LNCAP (cell line): ENCODE measurements at regions not wholly inside any gene's neighbourhood (a gene's known extent, or its start where the extent isn't known, plus 50 kb on each side); places are given as distances from the start of the nearest gene placed in this dataset.

Experiments used
- TF ChIP-seq, protein P1 (sequence below): fragments of 450-650 bp; IDR thresholded peaks from 2 replicates; pipeline ENCODE4 v1.5.1; 2017; ENCODE audit warnings: mild to moderate bottlenecking

DNA sequence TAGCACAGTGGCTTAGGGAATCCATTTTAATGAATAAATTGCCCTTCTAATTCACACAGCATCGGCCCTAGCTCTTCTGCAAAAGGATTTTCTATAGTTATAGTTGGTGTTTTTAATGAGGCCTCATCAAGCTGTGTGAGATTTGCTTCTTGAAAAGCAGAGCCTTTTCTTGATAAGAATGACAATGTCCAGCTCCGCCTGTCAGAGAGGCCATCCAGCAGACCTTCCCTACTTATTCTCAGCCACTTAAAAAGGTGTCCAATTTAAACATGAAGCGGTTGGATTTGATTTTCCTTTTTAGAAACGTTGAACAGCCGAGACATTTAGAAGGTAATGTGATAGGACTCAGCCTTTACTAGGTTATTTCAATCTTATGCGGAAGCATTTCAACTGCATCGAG is 134.4 kb downstream of the ZNF608 start:
- TF ChIP-seq, protein P1, sequence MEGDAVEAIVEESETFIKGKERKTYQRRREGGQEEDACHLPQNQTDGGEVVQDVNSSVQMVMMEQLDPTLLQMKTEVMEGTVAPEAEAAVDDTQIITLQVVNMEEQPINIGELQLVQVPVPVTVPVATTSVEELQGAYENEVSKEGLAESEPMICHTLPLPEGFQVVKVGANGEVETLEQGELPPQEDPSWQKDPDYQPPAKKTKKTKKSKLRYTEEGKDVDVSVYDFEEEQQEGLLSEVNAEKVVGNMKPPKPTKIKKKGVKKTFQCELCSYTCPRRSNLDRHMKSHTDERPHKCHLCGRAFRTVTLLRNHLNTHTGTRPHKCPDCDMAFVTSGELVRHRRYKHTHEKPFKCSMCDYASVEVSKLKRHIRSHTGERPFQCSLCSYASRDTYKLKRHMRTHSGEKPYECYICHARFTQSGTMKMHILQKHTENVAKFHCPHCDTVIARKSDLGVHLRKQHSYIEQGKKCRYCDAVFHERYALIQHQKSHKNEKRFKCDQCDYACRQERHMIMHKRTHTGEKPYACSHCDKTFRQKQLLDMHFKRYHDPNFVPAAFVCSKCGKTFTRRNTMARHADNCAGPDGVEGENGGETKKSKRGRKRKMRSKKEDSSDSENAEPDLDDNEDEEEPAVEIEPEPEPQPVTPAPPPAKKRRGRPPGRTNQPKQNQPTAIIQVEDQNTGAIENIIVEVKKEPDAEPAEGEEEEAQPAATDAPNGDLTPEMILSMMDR, result no peak

DNA sequence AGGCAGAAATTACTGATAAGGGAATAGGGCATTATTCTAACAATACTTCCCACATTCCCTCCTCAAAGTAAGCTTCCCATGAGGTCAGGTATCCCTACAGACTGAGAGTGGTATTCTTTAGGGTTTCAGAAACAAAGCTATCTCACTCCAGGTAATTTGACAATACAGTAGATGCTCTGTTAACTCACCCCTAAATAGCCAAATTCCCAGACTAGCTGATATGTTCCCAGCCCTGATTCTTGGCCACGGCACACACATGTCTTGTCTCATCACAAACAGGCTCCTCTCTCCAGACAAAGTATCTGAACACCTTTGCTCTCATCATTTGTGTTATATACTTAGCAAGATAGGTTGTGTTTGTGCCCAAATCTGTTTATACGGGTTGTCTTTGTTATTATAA is 139.9 kb downstream of the ZNF608 start:
- TF ChIP-seq, protein P1, result no peak

DNA sequence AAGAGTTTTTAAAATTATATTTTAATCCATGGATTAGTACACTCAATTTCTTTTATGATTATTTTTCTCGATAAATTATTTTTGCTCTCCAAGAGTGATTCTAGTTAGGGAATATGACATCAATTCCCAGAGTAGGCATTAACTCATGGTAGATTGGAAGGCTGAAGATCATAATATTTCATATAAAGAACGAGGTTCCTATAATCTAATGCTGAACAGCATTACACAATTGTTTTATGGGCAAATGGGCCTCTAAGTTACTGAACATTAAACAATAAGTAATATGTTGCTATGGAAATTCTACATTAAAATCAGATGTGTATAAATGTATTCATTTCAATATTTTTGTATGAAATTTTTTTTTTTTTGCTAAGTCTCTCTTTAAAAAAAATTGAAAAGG is 140.3 kb downstream of the ZNF608 start:
- TF ChIP-seq, protein P1, result no peak

DNA sequence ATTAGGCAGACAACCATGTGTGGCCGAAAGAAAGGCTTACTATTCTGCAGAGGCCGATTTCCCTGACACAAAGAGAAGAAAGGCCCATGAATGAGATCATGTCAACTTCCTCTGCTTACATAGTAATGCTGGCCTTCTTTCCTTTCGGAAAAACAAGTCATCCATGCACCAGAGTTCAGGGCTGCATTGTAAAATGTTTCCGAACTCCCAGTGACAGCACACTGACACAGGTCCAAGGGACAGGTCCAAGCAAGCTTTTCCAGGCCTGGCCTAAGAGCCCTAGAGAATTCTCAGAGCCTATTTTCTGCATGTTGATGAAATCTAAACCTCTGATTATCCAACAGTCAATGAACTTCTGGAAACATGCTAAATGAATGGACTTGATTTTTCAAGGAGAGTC is 140.9 kb downstream of the ZNF608 start:
- TF ChIP-seq, protein P1, result no peak

DNA sequence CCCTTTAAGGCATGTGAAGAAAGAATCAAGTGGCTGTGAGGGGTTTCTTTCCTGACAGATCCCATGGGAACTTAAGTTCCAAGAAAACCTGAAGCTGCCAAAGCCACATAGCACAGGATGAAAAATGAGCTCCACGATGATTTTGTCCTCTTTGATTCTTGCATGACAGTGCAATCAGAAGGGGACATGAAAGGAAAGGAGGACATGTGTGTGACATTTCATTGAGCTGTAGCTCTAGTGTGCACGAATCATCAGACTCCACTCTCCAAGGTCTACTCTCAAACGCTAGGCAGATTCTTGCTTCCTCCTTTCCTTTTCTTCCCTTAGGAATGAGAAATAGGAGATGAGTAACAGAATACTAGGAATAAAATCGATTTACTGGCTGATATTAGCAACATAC is 142.0 kb downstream of the ZNF608 start:
- TF ChIP-seq, protein P1, result no peak

DNA sequence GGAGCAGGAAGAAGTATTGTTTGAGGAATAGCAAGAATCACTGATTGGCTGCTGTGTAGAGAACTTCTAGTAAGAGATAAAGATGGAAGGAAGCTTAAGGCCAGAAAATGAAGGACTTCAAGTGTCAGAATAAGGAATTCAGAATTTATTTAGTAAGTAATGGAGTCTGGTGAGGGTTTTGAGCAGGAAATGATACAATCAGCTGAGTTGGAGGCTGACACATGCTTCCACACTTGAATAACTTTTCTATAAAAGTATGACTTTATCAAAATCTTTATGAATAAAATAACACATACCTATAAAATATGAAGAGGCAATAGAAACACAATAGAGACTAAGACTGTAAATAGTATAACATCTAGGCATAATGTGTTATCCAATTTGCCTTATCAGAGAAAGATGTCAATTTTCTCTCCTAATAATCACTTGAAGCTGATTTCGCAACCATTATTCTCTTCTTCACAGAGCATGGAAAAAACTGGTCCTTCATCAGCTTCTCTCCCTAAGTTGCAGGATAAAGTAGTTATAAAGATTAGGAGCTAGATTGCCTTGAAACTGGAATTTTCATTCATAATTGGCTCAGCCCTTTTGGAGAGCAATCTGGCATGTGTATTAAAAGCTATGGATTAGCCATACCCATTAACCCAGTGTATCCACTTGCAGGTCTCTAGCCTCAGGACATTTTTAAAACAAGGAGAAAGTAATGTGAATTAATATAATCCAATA is 143.4 kb downstream of the ZNF608 start:
- TF ChIP-seq, protein P1, result no peak

DNA sequence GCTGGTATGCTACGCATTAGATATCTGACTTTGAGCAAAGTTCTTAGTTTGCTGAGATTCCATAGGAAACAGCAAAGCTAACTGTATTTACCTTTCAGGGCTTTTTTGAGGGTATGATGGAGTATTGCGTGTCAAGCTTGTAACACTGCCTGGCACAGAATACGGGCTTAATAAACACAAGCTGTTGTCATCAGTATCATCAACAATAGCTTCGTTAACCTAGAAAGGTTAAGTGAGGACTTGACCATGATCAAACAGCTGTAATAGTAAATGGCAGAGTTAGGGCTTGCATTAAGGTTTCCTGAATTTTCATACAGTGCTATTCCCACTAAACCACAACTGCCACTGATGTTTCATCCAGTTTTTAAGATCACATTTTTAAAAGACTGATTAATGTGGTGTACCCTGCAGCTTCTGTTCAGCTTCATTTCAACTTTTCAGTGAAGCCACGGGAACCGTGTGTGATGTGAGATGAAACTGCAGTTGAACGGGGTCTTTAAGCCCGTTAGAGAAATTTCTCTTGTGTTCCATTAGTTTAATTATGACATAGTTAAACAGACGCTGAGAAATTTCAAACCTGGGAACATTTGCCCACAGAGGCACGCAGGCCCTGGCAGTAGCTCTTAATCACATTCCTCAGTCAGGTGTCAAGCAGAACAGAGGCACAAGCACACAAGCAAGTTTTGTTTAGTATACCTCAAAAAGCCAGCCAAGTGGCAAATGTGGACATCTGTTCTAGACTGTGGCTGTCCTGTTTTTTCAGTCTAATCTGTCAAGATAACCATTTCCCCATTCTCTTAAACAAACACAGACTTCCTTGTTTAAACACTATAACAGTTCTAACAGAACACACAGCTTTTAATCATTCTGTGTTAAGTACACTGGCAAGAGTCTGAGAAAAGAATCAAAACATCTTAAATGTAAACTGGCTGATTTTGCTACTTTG is 147.1 kb downstream of the ZNF608 start:
- TF ChIP-seq, protein P1, result no peak
